Common myeloid progenitor, CD34-positive (primary cell): ENCODE measurements at regions not wholly inside any gene's neighbourhood (a gene's known extent, or its start where the extent isn't known, plus 50 kb on each side); places are given as distances from the start of the nearest gene placed in this dataset.

Source experiments
- CTCF ChIA-PET: fragments of 350-600 bp; sonication (Branson Sonifier 250); formaldehyde crosslinking; loops from one replicate; lab custom pipeline; 2021; ENCODE audit warnings: antibody characterized with exemption; lab: Charles Lee
- POLR2A ChIA-PET: fragments of 350-600 bp; sonication (Branson Sonifier 250); formaldehyde crosslinking; loops from one replicate; lab custom pipeline; 2021; ENCODE audit warnings: antibody characterized with exemption; lab: Charles Lee
- DNase-seq, 3 donors: peaks; one replicate each; pipeline versions ENCODE4 v3.0.0 to v3.0.0-alpha.2; 2013
- H3K27ac ChIP-seq, 2 experiments: 1 replicate in 1 of 2; 2 replicates in 1 of 2; pipeline ENCODE4 v1.7.0; 2013; ENCODE audit warnings: inconsistent platforms in 2 of 2, low read length in 2 of 2, mild to moderate bottlenecking in 2 of 2, low read depth in 1 of 2, moderate library complexity in 1 of 2; ENCODE audit not compliant: severe bottlenecking in 2 of 2, insufficient read depth in 1 of 2, poor library complexity in 1 of 2
- H3K27me3 ChIP-seq, 5 experiments: replicated peaks in 2 of 5; 1 replicate in 3 of 5; 2 replicates in 2 of 5; pipeline versions ENCODE4 v1.6.1 to v1.7.0; 2013; ENCODE audit warnings: low read length in 4 of 5, mild to moderate bottlenecking in 2 of 5, moderate library complexity in 2 of 5, inconsistent platforms in 1 of 5; ENCODE audit not compliant: insufficient read depth in 5 of 5, control insufficient read depth in 4 of 5
- H3K36me3 ChIP-seq, 4 experiments: 1 replicate in 2 of 4; 2 replicates in 2 of 4; pipeline versions ENCODE4 v1.6.1 to v1.7.0; 2013; ENCODE audit warnings: low read length in 3 of 4, control low read depth in 1 of 4, mild to moderate bottlenecking in 1 of 4; ENCODE audit not compliant: control insufficient read depth in 4 of 4, insufficient read depth in 4 of 4
- H3K4me1 ChIP-seq, 4 experiments: 1 replicate in 3 of 4; 2 replicates in 1 of 4; pipeline versions ENCODE4 v1.6.1 to v1.7.1; 2013; ENCODE audit warnings: low read length in 3 of 4, mild to moderate bottlenecking in 3 of 4, control low read depth in 1 of 4, inconsistent platforms in 1 of 4, moderate library complexity in 1 of 4; ENCODE audit not compliant: control insufficient read depth in 4 of 4, insufficient read depth in 4 of 4; ENCODE audit errors: control extremely low read depth in 1 of 4
- H3K4me3 ChIP-seq, 7 experiments: 1 replicate in 4 of 7; 2 replicates in 3 of 7; pipeline versions ENCODE4 v1.5.1 to v1.7.0; 2013; ENCODE audit warnings: mild to moderate bottlenecking in 7 of 7, low read length in 6 of 7, moderate library complexity in 6 of 7, inconsistent platforms in 2 of 7, low read depth in 2 of 7, control low read depth in 1 of 7; ENCODE audit not compliant: insufficient read depth in 4 of 7, control insufficient read depth in 1 of 7; ENCODE audit errors: extremely low read depth in 1 of 7
- H3K9me3 ChIP-seq, 5 experiments: 1 replicate in 4 of 5; 2 replicates in 1 of 5; pipeline versions ENCODE4 v1.6.1 to v1.7.1; 2013; ENCODE audit warnings: low read length in 4 of 5, mild to moderate bottlenecking in 2 of 5, inconsistent platforms in 1 of 5, low read depth in 1 of 5, moderate library complexity in 1 of 5; ENCODE audit not compliant: control insufficient read depth in 4 of 5, insufficient read depth in 2 of 5; ENCODE audit errors: control extremely low read depth in 1 of 5
- WGBS: methylation state at CpG from one replicate; pipeline ENCODE4 v1.1.5; 2013; ENCODE audit not compliant: insufficient coverage; 5-methylcytosine and 5-hydroxymethylcytosine counted together

DNA sequence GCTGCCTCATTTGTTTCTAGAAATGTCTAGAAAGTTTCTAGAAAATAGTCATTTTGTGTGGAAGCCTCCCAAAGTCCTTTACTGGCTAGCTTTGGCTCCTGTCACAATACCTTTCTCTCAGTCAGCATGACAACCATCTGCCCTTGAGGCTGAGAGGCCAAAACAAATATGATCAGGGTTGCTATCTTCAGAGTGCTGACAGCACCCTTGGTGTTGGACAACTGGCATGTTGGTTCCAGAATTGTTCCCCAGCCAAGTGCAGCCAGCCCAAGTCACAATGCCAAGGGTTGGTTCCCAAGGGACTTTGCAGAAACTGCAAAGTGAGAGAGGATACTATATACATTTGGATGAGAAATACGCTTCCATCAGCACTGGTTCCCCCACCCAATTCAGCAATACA is 140.9 kb upstream of the GAS1 start:
- POLR2A ChIA-PET, result no interaction called here
- WGBS, result no CpG with 5 or more reads among the region's 1 CpG
- Histone ChIP-seq H3K27ac (no peak overlapping the region), H3K27me3 (peaks cover 0 to 3% (median 0%) of the 10 kb centered on the region in 5 experiments), H3K36me3 (no peaks in the 10 kb centered on the region), H3K4me1 (no peaks in the 10 kb centered on the region), H3K9me3 (peaks cover 0 to 2% (median 0%) of the 10 kb centered on the region in 5 experiments), H3K4me3 (no peak overlapping the region)
- CTCF ChIA-PET, result no interaction called here
- no peak for DNase-seq

DNA sequence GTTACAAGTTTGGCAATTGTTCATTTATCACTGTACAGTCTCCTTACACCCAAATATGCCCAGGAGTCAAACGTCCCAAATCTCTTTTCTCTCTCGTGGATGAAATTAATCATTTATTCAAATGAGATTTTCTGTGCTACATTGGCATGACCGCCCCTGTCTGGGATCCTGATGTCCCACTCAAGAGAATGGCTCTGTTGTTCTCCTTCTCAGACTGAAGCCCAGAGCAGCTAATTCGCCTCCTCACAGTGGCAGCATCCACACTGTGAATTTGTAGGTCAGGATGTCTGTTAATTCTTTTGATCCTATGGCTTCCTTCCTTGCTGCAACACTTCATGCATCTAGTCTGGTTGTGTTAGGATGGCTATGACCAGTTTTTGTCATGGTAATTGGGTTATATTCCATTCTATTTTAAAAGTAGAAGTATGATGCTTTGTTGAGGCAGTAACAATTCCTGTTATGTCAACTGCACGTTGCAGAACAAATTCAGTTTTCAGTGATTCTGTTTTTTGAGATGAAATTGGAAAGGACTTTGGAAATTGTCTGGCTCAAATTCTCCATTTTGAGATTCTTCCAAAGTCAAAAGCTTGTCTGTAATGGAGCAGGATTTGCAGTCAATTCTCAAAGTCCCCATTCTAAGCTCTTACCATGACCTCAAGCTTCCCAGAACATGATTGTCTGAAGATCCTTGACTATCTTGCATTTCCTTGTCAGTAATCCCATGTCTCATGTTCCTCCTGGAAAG is 141.5 kb upstream of the GAS1 start:
- no peaks in the 10 kb centered on the region for H3K4me1 ChIP-seq
- ChIA-PET POLR2A (no interaction called here), CTCF (no interaction called here)
- H3K4me3 ChIP-seq, result no peak overlapping the region
- H3K27me3 ChIP-seq, result peaks cover 0 to 3% (median 0%) of the 10 kb centered on the region in 5 experiments
- WGBS, result 95% methylated on average over 5 of the region's 5 CpGs
- no peaks in the 10 kb centered on the region for H3K36me3 ChIP-seq
- DNase-seq, result no peak
- H3K9me3 ChIP-seq, result peaks cover 0 to 2% (median 0%) of the 10 kb centered on the region in 5 experiments
- no peak overlapping the region for H3K27ac ChIP-seq

DNA sequence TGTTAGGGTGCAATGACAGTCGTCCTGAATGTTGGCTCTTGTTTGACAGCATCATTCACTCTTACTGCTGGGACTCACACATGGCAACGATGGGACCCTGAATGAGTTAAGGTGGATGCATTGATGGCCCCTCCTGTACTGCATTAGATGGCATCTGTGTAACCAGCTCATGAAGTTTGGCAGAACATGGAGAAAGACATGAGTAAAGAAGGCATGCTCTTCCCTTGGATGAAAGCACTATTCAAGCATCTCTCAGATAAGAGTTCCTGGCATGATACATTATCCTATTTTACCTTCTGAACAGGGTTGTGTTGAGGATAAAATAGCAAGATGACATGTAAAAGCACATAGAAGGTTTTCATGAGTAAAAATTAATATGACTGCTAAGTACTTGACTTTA is 142.2 kb upstream of the GAS1 start:
- H3K4me3 ChIP-seq, result no peak overlapping the region
- ChIA-PET POLR2A (no interaction called here), CTCF (no interaction called here)
- no peak for DNase-seq
- H3K4me1 ChIP-seq, result no peaks in the 10 kb centered on the region
- no CpG with 5 or more reads among the region's 2 CpGs for WGBS
- H3K36me3 ChIP-seq, result no peaks in the 10 kb centered on the region
- no peak overlapping the region for H3K27ac ChIP-seq
- H3K27me3 ChIP-seq, result peaks cover 0 to 3% (median 0%) of the 10 kb centered on the region in 5 experiments
- peaks cover 0 to 2% (median 0%) of the 10 kb centered on the region in 5 experiments for H3K9me3 ChIP-seq

DNA sequence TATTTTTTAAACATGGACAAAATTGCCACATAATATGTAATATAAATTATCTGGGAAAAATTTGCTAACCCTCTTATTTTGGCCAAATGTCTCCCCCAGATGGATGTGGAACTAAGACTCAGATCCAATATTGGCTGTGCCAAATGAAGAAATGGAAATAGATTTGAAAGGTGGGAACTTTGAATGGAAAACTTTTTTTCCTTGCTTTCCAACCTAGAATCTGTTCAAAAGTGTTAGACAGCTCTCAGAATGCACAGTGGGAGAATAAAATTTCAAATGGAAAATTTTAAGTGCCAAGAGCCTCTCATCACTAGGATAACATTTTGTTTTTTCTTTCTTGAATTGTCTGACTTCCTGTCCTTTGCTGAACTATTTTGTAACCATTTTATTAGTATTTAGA is 142.6 kb upstream of the GAS1 start:
- H3K4me1 ChIP-seq, result no peaks in the 10 kb centered on the region
- POLR2A ChIA-PET, result no interaction called here
- peaks cover 0 to 3% (median 0%) of the 10 kb centered on the region in 5 experiments for H3K27me3 ChIP-seq
- H3K4me3 ChIP-seq, result no peak overlapping the region
- no peaks in the 10 kb centered on the region for H3K36me3 ChIP-seq
- no peak overlapping the region for H3K27ac ChIP-seq
- CTCF ChIA-PET, result no interaction called here
- no peak for DNase-seq
- H3K9me3 ChIP-seq, result peaks cover 0 to 2% (median 0%) of the 10 kb centered on the region in 5 experiments

DNA sequence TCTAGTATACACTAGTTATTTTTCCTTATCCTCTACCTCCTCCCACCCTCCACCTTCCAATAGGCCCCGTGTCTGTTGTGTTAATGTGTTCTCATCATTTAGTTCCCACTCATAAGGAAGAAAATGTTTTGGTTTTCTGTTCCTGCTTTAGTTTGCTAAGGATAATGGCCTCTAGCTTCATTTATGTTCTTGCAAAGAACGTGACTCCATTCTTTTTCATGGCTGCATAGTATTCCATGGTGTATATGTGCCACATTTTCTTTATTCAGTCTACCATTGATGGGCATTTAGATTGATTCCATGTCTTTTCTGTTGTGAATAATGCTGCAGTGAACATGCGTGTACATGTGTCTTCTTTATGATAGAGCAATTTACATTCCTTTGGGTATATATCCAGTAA is 146.5 kb upstream of the GAS1 start:
- H3K9me3 ChIP-seq, result no peaks in the 10 kb centered on the region
- peaks cover 0 to 4% (median 0%) of the 10 kb centered on the region in 5 experiments for H3K27me3 ChIP-seq
- ChIA-PET POLR2A (no interaction called here), CTCF (no interaction called here)
- H3K36me3 ChIP-seq, result no peaks in the 10 kb centered on the region
- H3K4me3 ChIP-seq, result no peak overlapping the region
- DNase-seq, result no peak
- no CpG with 5 or more reads among the region's 3 CpGs for WGBS
- no peaks in the 10 kb centered on the region for H3K4me1 ChIP-seq
- H3K27ac ChIP-seq, result no peak overlapping the region

DNA sequence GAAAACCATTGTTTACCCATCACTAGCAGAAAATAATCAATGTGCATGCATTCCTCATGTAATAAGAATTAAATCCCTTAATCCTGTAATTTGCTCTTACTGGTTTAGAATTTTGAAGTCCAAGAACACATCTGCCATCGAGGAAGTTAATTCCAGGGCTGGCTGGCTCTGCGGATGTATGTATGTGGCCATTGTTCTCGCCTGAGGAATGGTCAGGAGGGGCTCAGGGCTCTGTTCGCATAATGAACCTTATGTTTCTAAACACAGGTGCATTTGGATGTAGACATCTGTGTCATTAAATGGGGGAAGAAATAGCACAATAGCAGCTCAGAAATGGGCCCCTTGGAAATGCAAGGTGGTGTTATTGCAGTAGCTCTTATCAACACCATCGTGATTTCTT is 148.6 kb upstream of the GAS1 start:
- H3K27ac ChIP-seq, result no peak overlapping the region
- POLR2A ChIA-PET, result no interaction called here
- H3K4me3 ChIP-seq, result no peak overlapping the region
- CTCF ChIA-PET, result no interaction called here
- no peaks in the 10 kb centered on the region for H3K9me3 ChIP-seq
- no peaks in the 10 kb centered on the region for H3K4me1 ChIP-seq
- 93% methylated on average over 5 of the region's 5 CpGs for WGBS
- no peaks in the 10 kb centered on the region for H3K36me3 ChIP-seq
- H3K27me3 ChIP-seq, result peaks cover 0 to 4% (median 0%) of the 10 kb centered on the region in 5 experiments
- no peak for DNase-seq

DNA sequence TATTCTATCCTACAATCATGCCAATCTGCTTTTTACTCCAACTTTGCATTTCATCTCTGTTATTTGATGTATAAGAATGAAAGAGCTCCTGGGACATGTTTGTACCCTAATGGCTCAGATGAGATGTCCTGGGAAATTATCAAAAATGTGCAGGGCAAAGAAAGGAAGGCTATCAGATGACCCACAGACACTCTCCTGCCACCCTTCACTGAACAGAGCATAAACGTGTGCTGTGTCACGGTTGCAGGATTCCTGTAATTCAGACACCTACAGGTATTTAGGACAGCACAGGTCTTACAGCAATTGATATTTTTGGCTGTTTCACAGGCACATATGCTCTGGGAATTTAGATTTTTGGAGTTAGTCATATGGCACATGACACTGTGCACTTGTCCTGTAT is 149.2 kb upstream of the GAS1 start:
- Histone ChIP-seq H3K36me3 (no peaks in the 10 kb centered on the region), H3K9me3 (no peaks in the 10 kb centered on the region), H3K27ac (no peak overlapping the region), H3K4me1 (no peaks in the 10 kb centered on the region), H3K4me3 (no peak overlapping the region), H3K27me3 (peaks cover 0 to 4% (median 0%) of the 10 kb centered on the region in 5 experiments)
- DNase-seq, result no peak
- ChIA-PET POLR2A (no interaction called here), CTCF (no interaction called here)
- WGBS, result 100% methylated on average over 2 of the region's 2 CpGs
